ENCODE measurements at regions not wholly inside any gene's neighbourhood (a gene's known extent, or its start where the extent isn't known, plus 50 kb on each side); places are given as distances from the start of the nearest gene placed in this dataset.

- TF ChIP-seq YY1 (IDR thresholded peaks at IDR 0.05; ENCODE audit: low read depth) (no peak), MAX (IDR thresholded peaks at IDR 0.05) (no peak), EP300 (IDR thresholded peaks at IDR 0.05; ENCODE audit: borderline replicate concordance) (no peak), REST (IDR thresholded peaks at IDR 0.05; ENCODE audit: low read depth) (no peak), NFIC (IDR thresholded peaks at IDR 0.05) (no peak), ZBTB7A (IDR thresholded peaks at IDR 0.05; ENCODE audit: low read depth) (no peak), TAF1 (IDR thresholded peaks at IDR 0.05; ENCODE audit: low read depth) (no peak), RAD21 (IDR thresholded peaks at IDR 0.05; ENCODE audit: low read depth) (no peak), TEAD4 (IDR thresholded peaks at IDR 0.05) (no peak), FOXM1 (IDR thresholded peaks at IDR 0.05; ENCODE audit: borderline replicate concordance, low read depth) (no peak), CEBPB (IDR thresholded peaks at IDR 0.05) (no peak), CREB1 (IDR thresholded peaks at IDR 0.05; ENCODE audit: low read depth) (no peak)
Measured at GRCh38 chr15:85899927-85900326, 105.2 kb upstream of the KLHL25 start.

Data from Ishikawa (cell line).